Esophagus muscularis mucosa (tissue), 4 donors: ENCODE measurements at regions not wholly inside any gene's neighbourhood (a gene's known extent, or its start where the extent isn't known, plus 50 kb on each side); places are given as distances from the start of the nearest gene placed in this dataset.

Experiments used
- DNase-seq: peaks from one replicate; pipeline ENCODE4 v3.0.0-alpha.2; 2017; ENCODE audit errors: extremely low spot score
- H3K27ac ChIP-seq, 4 donors: fragments of 200-600 bp; sonication (generic); replicated peaks in 1 of 4; 1 replicate in 3 of 4; 2 replicates in 1 of 4; pipeline ENCODE4 v1.5.1; 2016 to 2019; ENCODE audit warnings: mild to moderate bottlenecking in 1 of 4
- H3K27me3 ChIP-seq, 4 donors: fragments of 200-600 bp; sonication (generic); one replicate each; pipeline versions ENCODE4 v1.5.1 to v1.6.0; 2016 to 2019
- H3K36me3 ChIP-seq, 4 donors: fragments of 200-600 bp; sonication (generic); one replicate each; pipeline ENCODE4 v1.5.1; 2016 to 2019
- H3K4me1 ChIP-seq, 4 donors: fragments of 200-600 bp; sonication (generic); one replicate each; pipeline ENCODE4 v1.5.1; 2016 to 2019
- H3K4me3 ChIP-seq, 4 donors: fragments of 200-600 bp; sonication (generic); 1 replicate in 2 of 4; 2 replicates in 2 of 4; pipeline ENCODE4 v1.5.1; 2016 to 2019; ENCODE audit warnings: mild to moderate bottlenecking in 4 of 4, moderate library complexity in 1 of 4
- H3K9me3 ChIP-seq, 4 donors: fragments of 200-600 bp; sonication (generic); 1 replicate in 3 of 4; 2 replicates in 1 of 4; pipeline ENCODE4 v1.5.1; 2016 to 2019
- CTCF ChIP-seq, 3 experiments: fragments of 200-600 bp in 2 of 3; fragments of 450-650 bp in 1 of 3; sonication (generic) in 2 of 3; IDR thresholded peaks; one replicate each; pipeline ENCODE4 v1.5.1; 2017 to 2019; ENCODE audit warnings: antibody characterized with exemption in 3 of 3, mild to moderate bottlenecking in 2 of 3, moderate library complexity in 1 of 3
- EP300 ChIP-seq: sonication (generic); formaldehyde crosslinking; IDR thresholded peaks from one replicate; pipeline ENCODE4 v1.6.1; 2017; ENCODE audit warnings: antibody characterized with exemption
- POLR2A ChIP-seq: fragments of 450-650 bp; IDR thresholded peaks from one replicate; pipeline ENCODE4 v1.6.1; 2017; ENCODE audit warnings: antibody characterized with exemption, moderate library complexity, mild to moderate bottlenecking, low read depth
- POLR2AphosphoS5 ChIP-seq, 2 donors: sonication (generic); formaldehyde crosslinking; IDR thresholded peaks; one replicate each; pipeline ENCODE4 v1.6.1; 2017; ENCODE audit warnings: antibody characterized with exemption in 2 of 2
- WGBS: methylation state at CpG from one replicate; pipeline ENCODE4 v1.1.5; 2018; 5-methylcytosine and 5-hydroxymethylcytosine counted together
- intact Hi-C: fragments of 100-400 bp; cut with DNase I; formaldehyde crosslinking; loops from one replicate; pipeline ENCODE4 v1.15.1; 2023

- H3K4me3 ChIP-seq, result no peak overlapping the region
- intact Hi-C loops, result no loop called here
- peaks cover 0 to 9% (median 4%) of the 10 kb centered on the region in 4 donors for H3K9me3 ChIP-seq
- H3K4me1 ChIP-seq, result no peaks in the 10 kb centered on the region
- DNase-seq, result no peak
- peaks cover 0 to 32% (median 0%) of the 10 kb centered on the region in 4 donors for H3K27me3 ChIP-seq
- H3K36me3 ChIP-seq, result no peaks in the 10 kb centered on the region
- WGBS, result 68% methylated on average over 2 of the region's 2 CpGs
- TF ChIP-seq CTCF (IDR thresholded peaks at IDR 0.05) (no peak), EP300 (no peak), POLR2AphosphoS5 (IDR thresholded peaks at IDR 0.05) (no peak), POLR2A (no peak)
- no peak overlapping the region for H3K27ac ChIP-seq
Observed at GRCh38 chr1:22229379-22229778, 86.5 kb upstream of the WNT4 start.

GRCh38 chr1:22231068-22231593 lies 88.2 kb upstream of the WNT4 start:
- Histone ChIP-seq H3K27ac (no peak overlapping the region), H3K4me3 (no peak overlapping the region), H3K4me1 (no peaks in the 10 kb centered on the region), H3K27me3 (peaks cover 0 to 40% (median 0%) of the 10 kb centered on the region in 4 donors), H3K36me3 (no peaks in the 10 kb centered on the region), H3K9me3 (no peaks in the 10 kb centered on the region)
- intact Hi-C loops, result no loop called here
- no peak for DNase-seq
- TF ChIP-seq POLR2AphosphoS5 (IDR thresholded peaks at IDR 0.05), result no peak
- TF ChIP-seq CTCF (IDR thresholded peaks at IDR 0.05), result no peak
- 78% methylated on average over 3 of the region's 3 CpGs for WGBS

- intact Hi-C loops, result no loop called here
- peaks cover 0 to 50% (median 0%) of the 10 kb centered on the region in 4 donors for H3K27me3 ChIP-seq
Observed at GRCh38 chr1:22231995-22232690, 89.2 kb upstream of the WNT4 start.

GRCh38 chr1:22233222-22233621 lies 90.3 kb upstream of the WNT4 start:
- TF ChIP-seq CTCF (IDR thresholded peaks at IDR 0.05) (no peak), POLR2AphosphoS5 (IDR thresholded peaks at IDR 0.05) (no peak), EP300 (no peak), POLR2A (no peak)
- Histone ChIP-seq H3K27me3 (peaks cover 0 to 58% (median 0%) of the 10 kb centered on the region in 4 donors), H3K4me1 (no peaks in the 10 kb centered on the region), H3K9me3 (no peaks in the 10 kb centered on the region), H3K27ac (no peak overlapping the region), H3K4me3 (no peak overlapping the region), H3K36me3 (no peaks in the 10 kb centered on the region)
- intact Hi-C loops, result no loop called here
- WGBS, result no CpG with 5 or more reads among the region's 5 CpGs
- no peak for DNase-seq

More at GRCh38 chr1:22231995-22232690, 89.2 kb upstream of the WNT4 start:
- Histone ChIP-seq H3K27ac (no peak overlapping the region), H3K4me1 (no peaks in the 10 kb centered on the region), H3K36me3 (no peaks in the 10 kb centered on the region), H3K4me3 (no peak overlapping the region), H3K9me3 (no peaks in the 10 kb centered on the region)
- WGBS, result 73% methylated on average over 6 of the region's 6 CpGs
- TF ChIP-seq POLR2A (no peak), CTCF (IDR thresholded peaks at IDR 0.05) (no peak), EP300 (no peak), POLR2AphosphoS5 (IDR thresholded peaks at IDR 0.05) (no peak)
- no peak for DNase-seq
